ENCODE measurements at regions not wholly inside any gene's neighbourhood (a gene's known extent, or its start where the extent isn't known, plus 50 kb on each side); places are given as distances from the start of the nearest gene placed in this dataset.

- FAIRE-seq (no peak), DNase-seq (ENCODE audit: low spot score in 2 of 2) (no peak)
These were observed 92.2 kb downstream of the PLCE1 start for GRCh38 chr10:94085766-94086437.

- no peak for DNase-seq (ENCODE audit: low spot score in 2 of 2)
- no peak for FAIRE-seq
These were observed 95.2 kb downstream of the PLCE1 start for GRCh38 chr10:94088926-94089381.

- FAIRE-seq (no peak), DNase-seq (ENCODE audit: low spot score in 2 of 2) (no peak)
These were observed 97.9 kb downstream of the PLCE1 start for GRCh38 chr10:94091649-94092048.

GRCh38 chr10:94092848-94093247 lies 99.1 kb downstream of the PLCE1 start:
- FAIRE-seq (no peak), DNase-seq (ENCODE audit: low spot score in 2 of 2) (no peak)

GRCh38 chr10:94093286-94093905 lies 99.7 kb downstream of the PLCE1 start:
- no peak for DNase-seq (ENCODE audit: low spot score in 2 of 2)
- no peak for FAIRE-seq

- FAIRE-seq (no peak), DNase-seq (ENCODE audit: low spot score in 2 of 2) (no peak)
These were observed 100.8 kb downstream of the PLCE1 start for GRCh38 chr10:94094540-94094939.

- DNase-seq (ENCODE audit: low spot score in 2 of 2) (no peak), FAIRE-seq (no peak)
These were observed 103.9 kb downstream of the PLCE1 start for GRCh38 chr10:94097656-94098055.

GRCh38 chr10:94098896-94099295 lies 105.2 kb downstream of the PLCE1 start:
- DNase-seq (ENCODE audit: low spot score in 2 of 2) (no peak), FAIRE-seq (no peak)

GRCh38 chr10:94101894-94102293 lies 108.2 kb downstream of the PLCE1 start:
- DNase-seq (ENCODE audit: low spot score in 2 of 2) = no peak
- no peak for FAIRE-seq

- FAIRE-seq (no peak), DNase-seq (ENCODE audit: low spot score in 2 of 2) (no peak)
These were observed 108.7 kb downstream of the PLCE1 start for GRCh38 chr10:94102436-94102835.

GRCh38 chr10:94103192-94103591 lies 109.5 kb downstream of the PLCE1 start:
- DNase-seq (ENCODE audit: low spot score in 2 of 2) (no peak), FAIRE-seq (no peak)

- no peak for DNase-seq (ENCODE audit: low spot score in 2 of 2)
These were observed 110.1 kb downstream of the PLCE1 start for GRCh38 chr10:94103801-94104221.

GRCh38 chr10:94104316-94105000 lies 110.7 kb downstream of the PLCE1 start:
- DNase-seq (ENCODE audit: low spot score in 2 of 2) (no peak), FAIRE-seq (no peak)

More at GRCh38 chr10:94103801-94104221, 110.1 kb downstream of the PLCE1 start:
- FAIRE-seq = no peak

- FAIRE-seq (no peak), DNase-seq (ENCODE audit: low spot score in 2 of 2) (no peak)
These were observed 111.5 kb downstream of the PLCE1 start for GRCh38 chr10:94105226-94105625.

- DNase-seq (ENCODE audit: low spot score in 2 of 2) = no peak
- FAIRE-seq = no peak
These were observed 113.5 kb downstream of the PLCE1 start for GRCh38 chr10:94107191-94107590.

GRCh38 chr10:94108200-94108599 lies 114.5 kb downstream of the PLCE1 start:
- FAIRE-seq (no peak), DNase-seq (ENCODE audit: low spot score in 2 of 2) (no peak)

GRCh38 chr10:94111367-94111766 lies 117.6 kb downstream of the PLCE1 start:
- DNase-seq (ENCODE audit: low spot score in 2 of 2) (no peak), FAIRE-seq (no peak)

- no peak for FAIRE-seq
These were observed 118.6 kb downstream of the PLCE1 start for GRCh38 chr10:94112321-94112720.

GRCh38 chr10:94115725-94116124 lies 122.0 kb downstream of the PLCE1 start:
- DNase-seq (ENCODE audit: low spot score in 2 of 2) (no peak), FAIRE-seq (no peak)

More at GRCh38 chr10:94112321-94112720, 118.6 kb downstream of the PLCE1 start:
- no peak for DNase-seq (ENCODE audit: low spot score in 2 of 2)

- DNase-seq (ENCODE audit: low spot score in 2 of 2) (no peak), FAIRE-seq (no peak)
These were observed 123.1 kb downstream of the PLCE1 start for GRCh38 chr10:94116848-94117247.

- FAIRE-seq = no peak
- no peak for DNase-seq (ENCODE audit: low spot score in 2 of 2)
These were observed 128.5 kb downstream of the PLCE1 start for GRCh38 chr10:94122211-94122610.

Measured in frontal cortex (tissue), 3 donors.